HCT116 (cell line): ENCODE measurements at regions not wholly inside any gene's neighbourhood (a gene's known extent, or its start where the extent isn't known, plus 50 kb on each side); places are given as distances from the start of the nearest gene placed in this dataset.

Experiments
- ATAC-seq: fragments of 200-7000 bp; cut with Tn5 transposase; 2 replicates; pipeline ENCODE4 v1.9.1; 2020; ENCODE audit warnings: mild to moderate bottlenecking, moderate library complexity
- BruUV-seq: library from RNA; stranded (reverse); fragments of 400-500 nt; replicated peaks from 2 replicates; lab custom pipeline; 2021; lab: Mats Ljungman, UMichigan
- CTCF ChIA-PET: fragments of 300-600 bp; sonication (Branson Sonifier 250); formaldehyde crosslinking; loops from one replicate; lab custom pipeline; 2021; ENCODE audit warnings: antibody characterized with exemption; lab: Charles Lee
- POLR2A ChIA-PET: fragments of 300-600, 350-600 bp; sonication (Branson Sonifier 250); formaldehyde crosslinking; loops from one replicate; lab custom pipeline; 2021; ENCODE audit warnings: antibody characterized with exemption; lab: Charles Lee
- RAD21 ChIA-PET, 2 experiments: fragments of 300-600 bp; sonication (Branson Sonifier 250); formaldehyde crosslinking; loops; one replicate each; lab custom pipeline; 2023; ENCODE audit warnings: low total read pairs in 2 of 2; ENCODE audit not compliant: uncharacterized antibody in 2 of 2, unreplicated experiment in 2 of 2, low non-redundant PET in 1 of 2; lab: Charles Lee
- DNase-seq: peaks from one replicate; pipeline ENCODE4 v3.0.0-alpha.2; 2010; ENCODE audit warnings: low read depth, low spot score
- H2AFZ ChIP-seq: fragments of 200-600 bp; shearing (Covaris generic), sonication (generic); 2 replicates; pipeline ENCODE4 v1.6.1; 2017; ENCODE audit warnings: low read depth, mixed run types, mixed read lengths, antibody characterized with exemption, low read length; ENCODE audit not compliant: poor library complexity, severe bottlenecking
- H3K27ac ChIP-seq: 2 replicates; pipeline ENCODE4 v1.5.1; 2012; ENCODE audit warnings: low read depth, low read length
- H3K27me3 ChIP-seq: fragments of 200-600 bp; sonication (generic); 2 replicates; pipeline ENCODE4 v1.6.1; 2016; ENCODE audit warnings: mixed run types, low read length, mixed read lengths; ENCODE audit not compliant: insufficient read depth
- H3K36me3 ChIP-seq, 2 experiments: fragments of 200-500 bp in 1 of 2; fragments of 200-600 bp in 1 of 2; sonication (Bioruptor generic) in 1 of 2; sonication (generic) in 1 of 2; 2 replicates each; pipeline versions ENCODE4 v1.5.1 to v1.6.1; 2014 to 2016; ENCODE audit warnings: low read length in 2 of 2, inconsistent platforms in 1 of 2, mixed read lengths in 1 of 2, mixed run types in 1 of 2; ENCODE audit not compliant: insufficient read depth in 2 of 2, control insufficient read depth in 1 of 2
- H3K4me1 ChIP-seq, 2 experiments: fragments of 200-600 bp in 1 of 2; sonication (generic) in 1 of 2; 2 replicates each; pipeline versions ENCODE4 v1.5.1 to v1.6.1; 2012 to 2017; ENCODE audit warnings: low read length in 2 of 2, inconsistent platforms in 1 of 2, mild to moderate bottlenecking in 1 of 2, mixed read lengths in 1 of 2, mixed run types in 1 of 2, moderate library complexity in 1 of 2; ENCODE audit not compliant: insufficient read depth in 2 of 2, control insufficient read depth in 1 of 2
- H3K4me2 ChIP-seq: fragments of 200-600 bp; sonication (generic); 2 replicates; pipeline ENCODE4 v1.6.1; 2017; ENCODE audit warnings: mixed run types, low read length, mixed read lengths
- H3K4me3 ChIP-seq, 2 experiments: fragments of 200-600 bp in 1 of 2; sonication (generic) in 1 of 2; replicated peaks in 1 of 2; 2 replicates each; pipeline ENCODE4 v1.5.1; 2011 to 2016; ENCODE audit warnings: low read length in 2 of 2, control low read depth in 1 of 2, low read depth in 1 of 2, mild to moderate bottlenecking in 1 of 2, mixed read lengths in 1 of 2, mixed run types in 1 of 2
- H3K79me2 ChIP-seq: fragments of 200-600 bp; sonication (generic); 2 replicates; pipeline ENCODE4 v1.6.1; 2017; ENCODE audit warnings: mild to moderate bottlenecking, mixed run types, low read length, moderate library complexity, mixed read lengths; ENCODE audit not compliant: insufficient read depth
- H3K9ac ChIP-seq: fragments of 200-600 bp; sonication (generic); 2 replicates; pipeline ENCODE4 v1.6.1; 2016; ENCODE audit warnings: low read length, mixed read lengths
- H3K9me2 ChIP-seq: fragments of 200-600 bp; sonication (generic), shearing (Covaris generic); 2 replicates; pipeline ENCODE4 v1.6.1; 2017; ENCODE audit warnings: mixed run types, mild to moderate bottlenecking, moderate library complexity; ENCODE audit not compliant: insufficient read depth
- H3K9me3 ChIP-seq, 2 experiments: fragments of 200-500 bp in 1 of 2; fragments of 200-600 bp in 1 of 2; sonication (Bioruptor generic) in 1 of 2; sonication (generic) in 1 of 2; 2 replicates each; pipeline ENCODE4 v1.6.1; 2014 to 2017; ENCODE audit warnings: low read length in 2 of 2, mixed read lengths in 2 of 2, inconsistent platforms in 1 of 2, low read depth in 1 of 2, mild to moderate bottlenecking in 1 of 2, mixed run types in 1 of 2, moderate library complexity in 1 of 2; ENCODE audit not compliant: control insufficient read depth in 1 of 2, insufficient read depth in 1 of 2
- H4K20me1 ChIP-seq: fragments of 200-600 bp; sonication (generic), shearing (Covaris generic); 2 replicates; pipeline ENCODE4 v1.6.1; 2017; ENCODE audit warnings: mixed run types, mild to moderate bottlenecking, moderate library complexity; ENCODE audit not compliant: insufficient read depth
- CEBPB ChIP-seq: IDR thresholded peaks from 2 replicates; pipeline ENCODE4 v1.6.1; 2012; ENCODE audit warnings: low read depth
- ELF1 ChIP-seq: IDR thresholded peaks from 2 replicates; pipeline ENCODE4 v1.6.1; 2012; ENCODE audit warnings: low read depth, borderline replicate concordance
- EZH2 ChIP-seq: fragments of 200-600 bp; sonication (generic); IDR thresholded peaks from 2 replicates; pipeline ENCODE4 v1.6.1; 2017; ENCODE audit warnings: antibody characterized with exemption, mixed run types
- EZH2phosphoT487 ChIP-seq: fragments of 200-600 bp; IDR thresholded peaks from 2 replicates; pipeline ENCODE4 v1.6.1; 2018; ENCODE audit warnings: antibody characterized with exemption, borderline replicate concordance
- FOSL1 ChIP-seq: IDR thresholded peaks from 2 replicates; pipeline ENCODE4 v1.6.1; 2012; ENCODE audit warnings: low read depth
- MAX ChIP-seq: IDR thresholded peaks from 2 replicates; pipeline ENCODE4 v1.6.1; 2012
- SIN3A ChIP-seq: IDR thresholded peaks from 2 replicates; pipeline ENCODE4 v1.6.1; 2012; ENCODE audit warnings: low read depth
- SP1 ChIP-seq: IDR thresholded peaks from 2 replicates; pipeline ENCODE4 v1.6.1; 2012; ENCODE audit warnings: low read depth
- SRF ChIP-seq: IDR thresholded peaks from 2 replicates; pipeline ENCODE4 v1.6.1; 2012; ENCODE audit warnings: low read depth
- ZFX ChIP-seq: fragments of 450-650 bp; IDR thresholded peaks from 2 replicates; pipeline ENCODE4 v1.6.1; 2017
- ZNF274 ChIP-seq: fragments of 200-500 bp; sonication (Bioruptor generic); IDR thresholded peaks from 2 replicates; pipeline ENCODE4 v1.6.1; 2014; ENCODE audit warnings: mild to moderate bottlenecking, low read depth, low read length, inconsistent platforms
- intact Hi-C: fragments of 100-400 bp; cut with micrococcal nuclease; formaldehyde crosslinking; loops from 2 replicates; pipeline ENCODE4 v1.10.0; 2022

DNA sequence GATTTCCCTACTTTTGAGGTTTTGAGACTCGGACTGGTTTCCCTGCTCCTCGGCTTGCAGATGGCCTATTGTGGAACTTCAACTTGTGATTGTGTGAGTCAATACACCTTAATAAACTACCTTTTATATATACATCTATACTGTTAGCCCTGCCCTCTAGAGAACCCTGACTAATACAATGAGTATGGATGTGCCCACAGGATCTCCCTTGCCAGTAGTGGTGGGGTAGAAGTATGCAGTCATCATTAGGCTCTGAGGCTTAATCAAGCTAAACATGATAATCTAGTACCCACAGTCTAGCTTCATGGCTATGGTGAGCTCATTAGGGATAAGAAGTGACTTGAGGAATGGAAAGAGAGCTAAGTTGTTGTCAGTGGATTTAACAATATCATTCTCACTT is 412.8 kb upstream of the PTGER4 start:
- Histone ChIP-seq H3K27me3 (no peaks in the 10 kb centered on the region), H3K36me3 (no peaks in the 10 kb centered on the region), H3K9me2 (no peaks in the 10 kb centered on the region), H3K9me3 (no peaks in the 10 kb centered on the region), H3K9ac (no peak overlapping the region), H2AFZ (no peak overlapping the region), H3K4me1 (no peaks in the 10 kb centered on the region), H3K4me2 (no peak overlapping the region), H4K20me1 (no peaks in the 10 kb centered on the region), H3K79me2 (no peaks in the 10 kb centered on the region), H3K4me3 (no peak overlapping the region), H3K27ac (no peak overlapping the region)
- DNase-seq = no peak
- TF ChIP-seq SIN3A (no peak), CEBPB (no peak), SRF (no peak)
- RAD21 ChIA-PET = no interaction called here
- CTCF ChIA-PET = no interaction called here
- intact Hi-C loops = no loop called here
- POLR2A ChIA-PET = no interaction called here
- ATAC-seq = no peak
- no TSS peak for BruUV-seq

DNA sequence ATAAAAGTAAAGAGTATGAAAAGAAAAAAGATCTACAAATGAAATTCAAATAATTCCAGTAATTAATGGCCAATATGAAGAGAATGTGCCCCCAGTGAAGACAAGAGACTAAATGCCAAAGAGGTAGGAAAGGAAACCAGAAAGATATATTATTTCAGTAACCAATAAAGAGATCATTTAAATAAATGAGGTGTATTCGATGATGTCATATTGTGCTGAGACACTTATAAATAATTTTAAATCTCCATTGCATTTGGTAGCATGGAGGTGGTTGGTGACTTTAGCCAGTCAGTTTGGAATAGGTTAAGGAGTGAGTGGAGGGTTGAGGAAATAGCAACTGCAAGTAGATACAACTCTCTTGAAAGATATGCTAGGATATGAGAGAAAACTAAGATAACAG is 417.7 kb upstream of the PTGER4 start:
- BruUV-seq = no TSS peak
- TF ChIP-seq EZH2 (no peak), MAX (no peak), ZFX (no peak), ZNF274 (no peak), FOSL1 (no peak), SIN3A (no peak), ELF1 (no peak), SP1 (no peak), EZH2phosphoT487 (no peak)
- Histone ChIP-seq H3K9me3 (no peaks in the 10 kb centered on the region), H3K4me2 (no peak overlapping the region), H3K9ac (no peak overlapping the region), H3K36me3 (no peaks in the 10 kb centered on the region), H2AFZ (no peak overlapping the region), H3K79me2 (no peaks in the 10 kb centered on the region), H4K20me1 (no peaks in the 10 kb centered on the region), H3K4me3 (no peak overlapping the region), H3K9me2 (no peaks in the 10 kb centered on the region), H3K27ac (no peak overlapping the region), H3K4me1 (no peaks in the 10 kb centered on the region), H3K27me3 (no peaks in the 10 kb centered on the region)
- CTCF ChIA-PET = no interaction called here
- no peak for ATAC-seq
- DNase-seq = no peak
- intact Hi-C loops = no loop called here
- RAD21 ChIA-PET = no interaction called here
- POLR2A ChIA-PET = no interaction called here
